ENCODE measurements at regions not wholly inside any gene's neighbourhood (a gene's known extent, or its start where the extent isn't known, plus 50 kb on each side); places are given as distances from the start of the nearest gene placed in this dataset.

DNA sequence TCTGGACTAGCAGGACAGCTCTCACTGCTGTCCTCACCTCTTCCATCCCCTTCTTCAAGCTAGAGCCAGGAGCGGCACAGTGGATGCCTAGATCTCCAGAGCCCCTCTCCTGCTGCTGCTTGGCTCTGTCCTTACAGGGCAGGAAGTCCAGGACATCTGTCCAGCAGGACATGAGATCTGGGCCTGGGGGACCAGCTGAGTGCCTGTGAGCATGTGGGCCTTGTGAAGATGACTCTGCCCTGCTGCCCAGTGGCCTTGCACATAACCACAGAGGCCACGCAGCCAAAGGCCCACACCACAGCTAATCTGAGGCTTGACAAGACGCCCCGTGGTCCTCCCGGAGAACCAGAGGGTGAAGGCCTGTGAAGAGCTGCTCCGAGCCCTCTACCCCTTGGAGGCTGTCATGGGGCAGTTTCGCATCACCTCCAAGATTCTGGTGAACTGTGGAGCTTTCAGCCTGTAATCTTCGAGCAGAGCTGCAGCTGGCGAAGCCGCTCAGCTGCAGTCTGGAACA is 516.7 kb upstream of the HS6ST1 start:
- H2AFZ ChIP-seq (ENCODE audit: low read length, unreplicated experiment): no peak overlapping the region
- no peak overlapping the region for H3K27ac ChIP-seq (ENCODE audit: low read depth, low read length)
- H3K79me2 ChIP-seq (ENCODE audit: control insufficient read depth, insufficient read depth, low read length, unreplicated experiment): no peaks in the 10 kb centered on the region
- no peak overlapping the region for H3K4me3 ChIP-seq (ENCODE audit: low read depth, low read length)
- H3K27me3 ChIP-seq (ENCODE audit: insufficient read depth, low read length): no peaks in the 10 kb centered on the region
- H3K36me3 ChIP-seq (ENCODE audit: insufficient read depth, low read length): no peaks in the 10 kb centered on the region
- no peaks in the 10 kb centered on the region for H3K4me1 ChIP-seq (ENCODE audit: control insufficient read depth, insufficient read depth, low read length, unreplicated experiment)

GRCh38 chr2:128835974-128836373 is 517.3 kb upstream of the HS6ST1 start:
- Histone ChIP-seq H3K27me3 (ENCODE audit: insufficient read depth, low read length) (no peaks in the 10 kb centered on the region), H3K79me2 (ENCODE audit: control insufficient read depth, insufficient read depth, low read length, unreplicated experiment) (no peaks in the 10 kb centered on the region), H2AFZ (ENCODE audit: low read length, unreplicated experiment) (no peak overlapping the region), H3K4me1 (ENCODE audit: control insufficient read depth, insufficient read depth, low read length, unreplicated experiment) (no peaks in the 10 kb centered on the region), H3K36me3 (ENCODE audit: insufficient read depth, low read length) (no peaks in the 10 kb centered on the region), H3K4me3 (ENCODE audit: low read depth, low read length) (no peak overlapping the region), H3K27ac (ENCODE audit: low read depth, low read length) (no peak overlapping the region)

DNA sequence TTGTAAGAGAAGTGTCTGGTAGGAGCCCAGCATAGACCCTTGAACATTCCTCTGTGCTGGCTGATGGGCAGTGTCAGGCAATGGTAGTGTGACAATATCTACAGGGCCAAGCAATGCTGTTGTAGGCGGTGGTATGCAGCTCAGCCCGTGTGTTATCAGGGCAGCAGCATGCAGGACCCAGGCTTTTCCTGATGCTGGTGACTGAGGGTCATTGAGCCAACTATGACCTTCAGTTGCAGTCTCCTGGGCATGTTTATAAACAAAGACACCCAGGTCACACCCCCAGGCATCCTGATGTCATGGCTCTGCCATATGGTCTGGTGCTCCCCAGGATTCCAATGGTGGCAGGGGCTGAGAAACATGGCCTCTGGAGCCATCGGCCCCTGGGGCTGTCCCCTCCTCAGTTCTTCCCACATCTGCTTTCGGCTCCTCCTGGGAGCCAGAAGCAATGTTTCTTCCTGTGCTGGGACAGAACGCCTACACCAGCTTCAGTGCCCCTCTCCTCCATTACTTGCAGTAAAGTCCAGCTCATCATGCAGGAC is 518.0 kb upstream of the HS6ST1 start:
- no peak overlapping the region for H3K4me3 ChIP-seq (ENCODE audit: low read depth, low read length)

DNA sequence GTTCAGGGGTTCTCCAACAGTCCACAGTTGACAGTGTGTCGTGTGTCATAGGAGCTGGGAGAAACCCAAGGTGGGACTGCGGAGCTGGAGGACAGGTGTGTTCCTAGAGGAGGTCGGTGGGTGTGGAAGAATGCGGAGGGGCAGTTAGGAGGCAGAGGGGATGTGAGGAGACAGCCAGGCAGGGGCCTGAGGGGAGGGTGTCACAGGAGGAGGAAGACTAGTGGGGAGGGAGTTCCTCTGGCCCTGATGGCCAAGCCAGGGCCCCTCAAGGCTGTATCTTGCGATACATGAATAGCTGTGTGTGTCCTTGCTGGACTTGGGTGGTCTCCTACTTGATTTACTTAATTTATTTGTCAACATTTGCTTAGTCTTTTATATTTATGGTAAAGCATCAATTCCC is 519.6 kb upstream of the HS6ST1 start:
- Histone ChIP-seq H3K4me1 (ENCODE audit: control insufficient read depth, insufficient read depth, low read length, unreplicated experiment) (no peaks in the 10 kb centered on the region), H3K27me3 (ENCODE audit: insufficient read depth, low read length) (no peaks in the 10 kb centered on the region), H3K4me3 (ENCODE audit: low read depth, low read length) (no peak overlapping the region), H3K79me2 (ENCODE audit: control insufficient read depth, insufficient read depth, low read length, unreplicated experiment) (no peaks in the 10 kb centered on the region), H3K36me3 (ENCODE audit: insufficient read depth, low read length) (no peaks in the 10 kb centered on the region), H2AFZ (ENCODE audit: low read length, unreplicated experiment) (no peak overlapping the region), H3K27ac (ENCODE audit: low read depth, low read length) (no peak overlapping the region)

More for the DNA sequence above, 518.0 kb upstream of the HS6ST1 start:
- Histone ChIP-seq H3K4me1 (ENCODE audit: control insufficient read depth, insufficient read depth, low read length, unreplicated experiment) (no peaks in the 10 kb centered on the region), H3K36me3 (ENCODE audit: insufficient read depth, low read length) (no peaks in the 10 kb centered on the region), H3K79me2 (ENCODE audit: control insufficient read depth, insufficient read depth, low read length, unreplicated experiment) (no peaks in the 10 kb centered on the region), H3K27me3 (ENCODE audit: insufficient read depth, low read length) (no peaks in the 10 kb centered on the region), H2AFZ (ENCODE audit: low read length, unreplicated experiment) (no peak overlapping the region), H3K27ac (ENCODE audit: low read depth, low read length) (no peak overlapping the region)

DNA sequence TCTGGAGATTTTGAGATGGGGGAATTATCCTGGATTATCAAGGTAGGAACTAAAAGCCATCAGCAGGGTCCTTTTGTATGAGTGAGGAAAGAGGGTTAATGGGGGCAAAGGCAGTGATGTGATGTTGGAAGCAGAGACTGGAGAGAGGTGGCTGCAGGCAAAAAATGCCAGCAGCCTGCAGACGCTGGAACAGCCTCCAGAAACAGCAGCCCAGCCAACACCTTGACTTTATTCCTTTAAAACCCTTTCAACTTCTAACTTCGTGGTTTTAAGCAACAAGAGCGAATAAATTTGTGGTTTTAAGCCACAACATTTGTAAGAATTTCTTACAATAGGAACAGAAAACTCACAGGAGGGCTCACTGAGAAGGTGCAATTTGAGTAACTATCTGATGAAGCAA is 523.1 kb upstream of the HS6ST1 start:
- Histone ChIP-seq H3K4me1 (ENCODE audit: control insufficient read depth, insufficient read depth, low read length, unreplicated experiment) (no peaks in the 10 kb centered on the region), H3K27me3 (ENCODE audit: insufficient read depth, low read length) (no peaks in the 10 kb centered on the region), H3K79me2 (ENCODE audit: control insufficient read depth, insufficient read depth, low read length, unreplicated experiment) (no peaks in the 10 kb centered on the region), H3K36me3 (ENCODE audit: insufficient read depth, low read length) (no peaks in the 10 kb centered on the region), H3K27ac (ENCODE audit: low read depth, low read length) (no peak overlapping the region), H2AFZ (ENCODE audit: low read length, unreplicated experiment) (no peak overlapping the region), H3K4me3 (ENCODE audit: low read depth, low read length) (no peak overlapping the region)

GRCh38 chr2:128867311-128867710 is 548.6 kb upstream of the HS6ST1 start:
- H3K4me1 ChIP-seq (ENCODE audit: control insufficient read depth, insufficient read depth, low read length, unreplicated experiment): no peaks in the 10 kb centered on the region
- no peak overlapping the region for H2AFZ ChIP-seq (ENCODE audit: low read length, unreplicated experiment)
- no peaks in the 10 kb centered on the region for H3K79me2 ChIP-seq (ENCODE audit: control insufficient read depth, insufficient read depth, low read length, unreplicated experiment)
- H3K36me3 ChIP-seq (ENCODE audit: insufficient read depth, low read length): no peaks in the 10 kb centered on the region
- no peaks in the 10 kb centered on the region for H3K27me3 ChIP-seq (ENCODE audit: insufficient read depth, low read length)
- no peak overlapping the region for H3K27ac ChIP-seq (ENCODE audit: low read depth, low read length)
- H3K4me3 ChIP-seq (ENCODE audit: low read depth, low read length): no peak overlapping the region

GRCh38 chr2:128867936-128868636 is 549.4 kb upstream of the HS6ST1 start:
- Histone ChIP-seq H3K4me3 (ENCODE audit: low read depth, low read length) (no peak overlapping the region), H3K27ac (ENCODE audit: low read depth, low read length) (no peak overlapping the region)

GRCh38 chr2:128868686-128869551 is 550.3 kb upstream of the HS6ST1 start:
- Histone ChIP-seq H3K79me2 (ENCODE audit: control insufficient read depth, insufficient read depth, low read length, unreplicated experiment) (no peaks in the 10 kb centered on the region), H3K27me3 (ENCODE audit: insufficient read depth, low read length) (no peaks in the 10 kb centered on the region), H3K4me3 (ENCODE audit: low read depth, low read length) (no peak overlapping the region), H3K4me1 (ENCODE audit: control insufficient read depth, insufficient read depth, low read length, unreplicated experiment) (no peaks in the 10 kb centered on the region), H2AFZ (ENCODE audit: low read length, unreplicated experiment) (no peak overlapping the region), H3K36me3 (ENCODE audit: insufficient read depth, low read length) (no peaks in the 10 kb centered on the region), H3K27ac (ENCODE audit: low read depth, low read length) (no peak overlapping the region)

More at GRCh38 chr2:128867936-128868636, 549.4 kb upstream of the HS6ST1 start:
- H3K27me3 ChIP-seq (ENCODE audit: insufficient read depth, low read length): no peaks in the 10 kb centered on the region
- H3K4me1 ChIP-seq (ENCODE audit: control insufficient read depth, insufficient read depth, low read length, unreplicated experiment): no peaks in the 10 kb centered on the region
- no peak overlapping the region for H2AFZ ChIP-seq (ENCODE audit: low read length, unreplicated experiment)
- no peaks in the 10 kb centered on the region for H3K36me3 ChIP-seq (ENCODE audit: insufficient read depth, low read length)
- no peaks in the 10 kb centered on the region for H3K79me2 ChIP-seq (ENCODE audit: control insufficient read depth, insufficient read depth, low read length, unreplicated experiment)

DNA sequence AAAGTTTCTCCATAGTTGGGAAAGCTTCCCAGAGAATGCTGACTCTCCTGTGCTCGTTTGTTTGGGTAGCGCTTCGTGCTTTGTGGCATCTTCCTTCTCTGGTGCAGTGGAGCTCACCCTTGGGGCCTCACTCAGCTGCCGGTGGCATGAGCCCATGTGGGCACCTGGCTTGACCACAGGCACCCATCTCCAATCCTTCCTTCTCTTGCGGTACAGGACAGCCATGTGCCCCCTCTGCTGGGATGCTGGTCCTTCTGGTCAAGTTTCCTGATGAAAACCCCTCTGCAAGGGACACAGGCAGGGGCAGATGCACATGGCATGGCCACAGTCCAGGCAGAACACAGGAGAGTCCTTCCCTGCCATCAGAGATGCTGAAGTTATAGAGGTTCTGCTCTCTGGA is 555.9 kb upstream of the HS6ST1 start:
- no peaks in the 10 kb centered on the region for H3K4me1 ChIP-seq (ENCODE audit: control insufficient read depth, insufficient read depth, low read length, unreplicated experiment)
- H3K27ac ChIP-seq (ENCODE audit: low read depth, low read length): no peak overlapping the region
- no peak overlapping the region for H2AFZ ChIP-seq (ENCODE audit: low read length, unreplicated experiment)
- H3K79me2 ChIP-seq (ENCODE audit: control insufficient read depth, insufficient read depth, low read length, unreplicated experiment): no peaks in the 10 kb centered on the region
- H3K4me3 ChIP-seq (ENCODE audit: low read depth, low read length): no peak overlapping the region
- H3K27me3 ChIP-seq (ENCODE audit: insufficient read depth, low read length): no peaks in the 10 kb centered on the region
- no peaks in the 10 kb centered on the region for H3K36me3 ChIP-seq (ENCODE audit: insufficient read depth, low read length)

DNA sequence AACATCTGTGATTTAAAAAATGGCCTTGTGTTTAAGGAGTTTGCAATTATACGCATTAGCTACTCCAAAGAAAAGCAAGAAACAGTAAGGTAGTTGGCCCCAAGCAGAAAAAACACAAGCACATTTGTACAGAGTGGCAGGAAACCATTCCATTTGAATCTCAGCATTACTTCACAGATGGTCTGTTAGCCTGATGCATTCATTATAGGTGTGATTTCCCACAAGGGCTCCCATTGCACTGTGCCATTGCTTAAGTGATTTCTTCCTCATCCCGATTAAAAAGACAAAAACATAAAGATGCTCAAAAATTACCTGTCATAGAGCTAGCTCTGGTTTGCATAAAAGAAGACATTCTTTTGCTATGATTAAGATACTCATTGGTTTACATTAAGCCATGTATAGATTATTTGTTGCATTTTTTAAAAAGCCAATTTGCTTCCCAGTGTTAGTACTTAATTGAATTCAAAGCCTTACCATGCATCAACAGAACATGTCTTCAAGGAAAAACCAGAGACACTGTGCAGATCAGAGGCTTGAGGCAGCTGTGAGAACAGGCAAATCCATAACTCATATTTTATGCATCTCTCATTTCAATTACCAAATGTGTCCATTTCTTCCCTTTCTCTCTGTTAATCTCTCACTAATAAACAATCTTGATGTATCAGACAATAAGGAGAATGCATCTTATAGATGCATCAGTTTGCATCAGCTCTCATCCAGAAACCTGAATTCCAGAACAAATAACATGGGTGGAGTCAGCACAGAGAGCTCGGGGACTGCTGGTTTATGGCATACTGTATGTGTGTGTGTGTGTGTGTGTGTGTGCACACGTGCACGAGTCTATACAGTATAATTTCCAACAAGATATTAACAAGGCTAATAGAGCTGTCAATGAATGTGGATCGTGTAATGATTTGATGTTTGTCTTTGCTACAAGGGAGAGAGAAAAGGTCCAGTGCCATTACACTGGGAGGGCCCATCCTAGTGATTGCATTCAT is 558.6 kb upstream of the HS6ST1 start:
- Histone ChIP-seq H3K79me2 (ENCODE audit: control insufficient read depth, insufficient read depth, low read length, unreplicated experiment) (no peaks in the 10 kb centered on the region), H3K27ac (ENCODE audit: low read depth, low read length) (no peak overlapping the region), H3K4me1 (ENCODE audit: control insufficient read depth, insufficient read depth, low read length, unreplicated experiment) (no peaks in the 10 kb centered on the region), H3K4me3 (ENCODE audit: low read depth, low read length) (no peak overlapping the region), H2AFZ (ENCODE audit: low read length, unreplicated experiment) (no peak overlapping the region), H3K27me3 (ENCODE audit: insufficient read depth, low read length) (no peaks in the 10 kb centered on the region), H3K36me3 (ENCODE audit: insufficient read depth, low read length) (no peaks in the 10 kb centered on the region)
